Inflammatory macrophage treated with lipopolysaccharide for 1 hour (primary cell): ENCODE measurements at regions not wholly inside any gene's neighbourhood (a gene's known extent, or its start where the extent isn't known, plus 50 kb on each side); places are given as distances from the start of the nearest gene placed in this dataset.

ENCODE experiments used
- DNase-seq, 2 donors: peaks; one replicate each; pipeline ENCODE4 v3.0.0-alpha.2; 2020 to 2022

- no peak for DNase-seq
Observed at GRCh38 chr6:128663238-128663637, 142.8 kb upstream of the PTPRK start.

- DNase-seq: no peak
Observed at GRCh38 chr6:128659878-128660622, 139.7 kb upstream of the PTPRK start.

GRCh38 chr6:128659276-128659675, 138.9 kb upstream of the PTPRK start:
- DNase-seq: no peak

DNA sequence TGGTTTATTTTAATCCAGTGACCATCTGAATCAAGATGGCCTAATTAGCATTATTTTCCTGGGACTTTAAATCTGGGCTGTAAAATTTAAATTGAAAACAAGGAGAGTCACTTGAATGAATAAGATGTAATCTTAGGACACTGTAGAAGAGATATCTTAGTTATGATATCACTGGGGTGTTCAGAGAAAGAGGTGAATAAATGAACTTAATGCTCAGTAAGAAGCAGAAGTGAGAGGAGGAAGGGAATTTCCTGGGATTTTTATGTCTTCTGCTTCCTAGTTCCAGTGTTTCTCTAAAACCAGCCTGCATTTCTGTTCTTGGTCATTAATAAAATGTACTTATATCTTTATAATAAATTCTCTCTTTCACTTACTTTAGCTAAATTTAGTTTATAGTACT, 136.8 kb upstream of the PTPRK start:
- peak; percentile 15 to 35 for DNase-seq

DNA sequence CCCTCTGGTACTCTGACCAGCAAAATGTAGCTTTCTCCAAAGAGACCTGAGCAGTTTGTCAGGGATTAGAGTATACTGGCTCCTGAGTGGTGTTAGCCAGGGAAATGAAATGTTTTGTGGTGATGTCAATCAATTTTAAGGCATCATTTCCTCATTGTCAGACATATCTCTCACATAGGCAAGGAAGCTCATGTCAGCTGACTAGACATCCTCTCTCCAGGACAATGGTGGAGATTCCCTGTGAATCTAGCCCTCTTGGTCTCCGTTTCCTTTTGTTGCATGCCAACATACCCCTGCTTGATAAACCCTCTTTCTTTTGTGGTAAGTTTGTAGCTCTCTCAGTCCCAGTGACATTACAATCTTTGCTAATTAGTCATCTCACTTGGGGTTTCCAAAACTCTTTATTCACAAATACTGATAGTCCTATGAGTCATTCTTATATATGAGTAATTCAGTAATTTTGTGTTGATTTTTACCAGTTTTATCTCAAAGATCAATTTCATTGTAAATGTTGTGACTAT, 135.6 kb upstream of the PTPRK start:
- DNase-seq: peak in 1 of 2 donors; percentile 10

DNA sequence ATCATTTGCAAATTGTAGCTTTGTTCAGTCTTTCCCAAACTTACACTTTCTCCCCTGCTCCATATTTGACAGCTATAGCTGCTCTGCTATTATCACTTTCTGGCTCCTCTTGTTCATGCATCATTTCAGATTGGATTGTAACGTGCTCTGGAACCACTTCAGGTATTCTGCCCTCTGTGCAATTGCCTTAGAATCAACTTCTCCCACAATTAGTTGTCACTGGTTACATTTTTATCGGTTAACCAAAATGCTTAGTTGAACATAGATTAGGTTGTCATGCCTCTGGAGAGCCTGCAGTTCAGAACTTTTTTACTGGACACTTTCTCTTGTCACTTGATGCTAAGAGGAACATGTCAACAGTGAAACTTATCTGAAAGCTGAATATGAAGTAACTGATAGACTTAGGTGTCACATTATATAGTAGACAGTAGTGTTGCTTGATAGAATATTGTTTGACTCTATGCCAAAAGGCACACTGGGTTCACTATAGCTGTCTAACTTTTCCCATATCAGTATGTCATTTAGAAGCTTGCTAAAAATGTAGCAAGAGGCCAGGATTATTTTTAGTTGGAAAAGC, 127.7 kb upstream of the PTPRK start:
- DNase-seq: no peak

DNA sequence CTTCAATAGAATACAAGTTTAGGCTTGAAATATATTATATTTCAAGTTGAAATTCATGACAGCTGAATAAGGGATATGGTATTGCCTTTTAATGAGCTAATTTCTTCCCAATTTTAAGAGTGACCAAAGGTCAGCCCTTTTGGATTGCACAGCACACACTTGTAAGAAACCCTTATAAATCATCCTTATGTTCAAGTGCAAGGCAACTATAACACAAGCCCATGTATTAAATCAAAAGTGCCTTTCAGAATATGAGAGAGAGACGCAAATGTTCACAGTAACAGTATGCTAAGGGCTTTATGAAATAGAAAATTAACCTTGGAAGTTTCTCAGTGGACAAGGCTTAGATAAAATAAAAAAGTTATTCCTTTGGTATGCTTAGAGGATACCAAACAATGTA, 121.7 kb upstream of the PTPRK start:
- DNase-seq: no peak

GRCh38 chr6:128641703-128642102, 121.3 kb upstream of the PTPRK start:
- no peak for DNase-seq

DNA sequence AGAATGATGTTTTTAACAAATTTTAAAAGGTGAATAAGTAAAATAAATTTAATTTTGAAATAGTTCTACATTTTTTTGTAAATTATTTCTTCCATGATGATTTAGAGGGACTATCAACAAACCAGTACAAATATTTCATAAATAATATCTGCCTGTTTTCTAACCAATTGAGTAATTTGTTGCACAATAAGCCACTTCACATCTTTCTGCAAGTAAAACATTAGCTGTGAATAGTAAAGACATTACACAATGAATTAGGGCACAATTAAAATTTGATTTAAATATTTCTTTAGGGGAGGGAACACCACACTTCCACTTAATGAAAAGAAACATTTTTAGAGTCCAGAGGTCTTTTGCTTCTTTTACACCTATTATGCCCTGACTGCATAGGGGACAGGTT, 118.4 kb upstream of the PTPRK start:
- no peak for DNase-seq

DNA sequence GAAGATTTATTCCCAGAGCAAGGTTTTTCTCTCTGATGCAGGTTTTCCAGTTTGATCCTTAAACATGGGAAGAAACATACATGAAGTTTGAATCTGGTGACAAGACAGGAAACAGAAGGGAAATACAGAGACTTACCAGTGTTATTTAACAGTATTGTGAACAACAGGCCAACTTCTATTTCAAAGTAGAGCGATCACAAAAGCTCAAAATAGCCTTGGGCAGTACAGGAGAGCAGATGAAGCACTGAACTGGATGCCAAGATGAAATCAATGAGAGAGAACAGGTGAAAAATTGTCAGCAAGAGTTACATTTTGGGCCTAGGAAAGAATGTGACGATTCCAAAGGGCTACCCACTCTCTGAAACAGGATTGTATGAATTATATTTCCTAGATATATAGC, 114.8 kb upstream of the PTPRK start:
- DNase-seq: no peak

- no peak for DNase-seq
Observed at GRCh38 chr6:128632131-128632530, 111.7 kb upstream of the PTPRK start.

DNA sequence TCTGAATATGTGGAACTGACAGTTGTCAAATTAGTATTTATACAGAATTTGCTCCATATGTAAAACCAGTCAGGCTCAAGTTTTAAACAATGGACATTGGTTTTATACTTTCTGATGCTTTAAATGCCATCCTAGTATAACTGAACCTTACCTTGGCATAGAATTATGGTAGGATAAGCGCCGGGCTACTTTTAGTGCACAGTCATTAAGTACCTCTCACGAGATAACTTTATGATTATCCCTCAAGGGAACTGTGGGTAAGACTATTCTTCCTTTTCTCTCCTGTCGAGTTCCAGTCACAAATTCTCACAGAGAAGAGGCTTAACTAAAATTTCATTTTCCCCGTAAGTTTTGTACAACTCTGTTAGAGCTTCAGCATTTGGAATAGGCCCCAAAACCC, 110.6 kb upstream of the PTPRK start:
- no peak for DNase-seq

DNA sequence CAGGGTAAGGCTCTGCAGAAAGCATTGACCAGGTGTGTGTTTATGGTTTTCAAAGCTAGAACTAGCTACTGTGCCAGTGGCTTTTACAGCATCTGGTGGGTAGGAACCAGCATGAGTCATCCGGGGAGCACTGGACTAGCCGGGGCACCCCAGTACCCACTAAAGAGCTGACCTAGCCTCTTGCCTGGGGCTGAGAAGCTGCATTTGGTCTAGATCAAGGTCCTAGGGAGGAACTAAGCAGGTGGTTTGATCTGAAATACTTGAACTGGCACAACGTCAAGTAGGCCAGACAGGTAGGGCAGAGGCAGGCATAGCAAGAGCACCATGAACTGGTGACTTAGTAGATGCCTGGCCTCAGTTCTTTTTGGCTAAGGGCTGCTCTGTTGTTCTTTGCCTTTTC, 109.8 kb upstream of the PTPRK start:
- DNase-seq: no peak

- no peak for DNase-seq
Observed at GRCh38 chr6:128617285-128617684, 96.9 kb upstream of the PTPRK start.

GRCh38 chr6:128616342-128616741, 95.9 kb upstream of the PTPRK start:
- DNase-seq: no peak

DNA sequence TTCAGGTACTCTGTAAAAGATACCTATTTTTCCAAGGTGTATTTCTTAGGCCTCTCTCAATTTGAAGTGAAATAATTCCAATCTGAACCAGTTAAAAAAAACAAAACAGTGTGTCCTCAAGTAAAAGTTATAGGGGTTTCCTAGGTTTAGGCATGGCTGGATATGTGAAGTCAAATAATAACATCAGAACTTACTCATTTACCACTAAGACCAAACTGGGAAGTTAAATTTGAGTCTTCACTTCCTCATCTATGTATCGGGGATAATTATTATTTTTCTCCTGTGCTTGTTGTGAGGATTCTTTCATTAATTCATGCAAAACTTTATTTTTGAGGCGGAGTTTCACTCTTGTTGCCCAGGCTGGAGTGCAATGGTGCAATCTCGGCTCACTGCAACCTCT, 86.2 kb upstream of the PTPRK start:
- no peak for DNase-seq

- DNase-seq: no peak
Observed at GRCh38 chr6:128605961-128606360, 85.6 kb upstream of the PTPRK start.

DNA sequence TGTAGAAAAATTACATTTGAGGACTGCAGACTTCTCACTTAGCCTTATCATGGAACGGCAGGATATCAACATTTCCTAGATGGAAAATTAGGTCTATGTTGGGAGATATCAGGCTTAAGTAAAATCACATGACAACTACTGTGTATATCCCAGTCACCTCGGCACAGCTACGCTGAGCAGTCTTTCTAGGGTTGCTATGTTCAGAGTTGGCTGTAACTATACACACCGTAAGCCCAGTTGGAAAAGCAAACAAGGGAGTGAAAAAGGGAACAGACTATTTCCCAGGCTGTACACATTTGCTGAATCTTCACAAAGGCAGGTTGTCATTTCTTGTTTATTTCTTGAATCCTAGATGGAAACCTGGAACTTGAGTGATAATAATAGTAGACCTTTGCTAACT, 80.7 kb upstream of the PTPRK start:
- DNase-seq: no peak

- DNase-seq: no peak
Observed at GRCh38 chr6:128600397-128600951, 80.1 kb upstream of the PTPRK start.

- DNase-seq: no peak
Observed at GRCh38 chr6:128599036-128599435, 78.6 kb upstream of the PTPRK start.

DNA sequence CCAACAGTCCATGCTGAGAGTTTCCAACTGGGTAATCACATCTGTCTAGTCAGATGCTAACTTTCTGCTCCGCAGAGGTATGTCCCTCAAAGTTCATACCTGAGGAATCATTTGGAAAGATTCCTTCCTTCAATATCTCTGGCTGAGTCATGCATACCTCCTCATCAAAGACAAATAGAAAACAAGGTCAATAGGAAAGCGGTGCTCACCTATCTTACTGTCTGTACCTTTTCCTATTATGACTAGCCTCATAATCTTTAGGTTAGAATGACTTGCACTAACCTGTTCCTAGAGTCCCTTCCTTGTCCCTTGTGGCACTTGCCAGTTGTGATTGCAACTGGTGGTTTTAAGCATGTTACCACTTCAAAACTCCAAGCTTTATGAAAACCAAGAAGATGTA, 78.2 kb upstream of the PTPRK start:
- DNase-seq: no peak

DNA sequence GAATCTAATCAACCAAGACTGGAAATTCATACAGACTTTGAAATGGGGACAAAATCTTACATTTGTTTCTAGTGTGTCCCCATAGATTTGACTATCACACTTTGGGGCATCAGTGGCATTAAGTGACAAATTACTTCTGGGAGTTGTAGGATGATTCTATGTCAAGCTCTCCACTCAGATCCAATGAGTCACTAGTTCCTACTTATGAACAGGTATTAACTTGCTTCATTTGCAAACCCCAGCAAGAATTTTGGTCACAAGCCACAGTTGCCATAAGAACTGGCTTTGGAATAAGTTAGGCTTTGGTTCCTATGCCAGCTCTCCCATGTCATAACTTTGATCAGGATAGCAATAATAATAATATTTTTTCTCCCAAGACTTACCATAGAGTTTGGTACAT, 77.6 kb upstream of the PTPRK start:
- DNase-seq: no peak

DNA sequence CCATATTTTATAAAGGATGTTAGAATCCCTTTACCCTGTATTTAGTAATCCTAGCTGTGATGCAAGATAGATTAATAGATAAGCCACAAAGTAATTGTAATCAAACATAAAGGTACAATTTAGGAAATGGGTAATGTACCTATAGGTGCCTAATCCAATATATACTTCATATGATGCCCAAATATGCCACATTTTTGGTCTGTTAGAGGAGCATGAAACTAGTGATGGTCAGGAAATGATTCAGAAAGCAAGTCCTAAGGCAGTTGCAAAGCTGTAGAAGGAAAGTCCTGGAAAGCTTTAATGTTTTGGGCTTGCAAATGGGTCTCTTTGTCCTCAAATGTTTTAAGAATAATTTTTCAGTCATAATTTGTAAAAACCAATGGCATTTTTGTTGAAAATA, 76.6 kb upstream of the PTPRK start:
- no peak for DNase-seq

DNA sequence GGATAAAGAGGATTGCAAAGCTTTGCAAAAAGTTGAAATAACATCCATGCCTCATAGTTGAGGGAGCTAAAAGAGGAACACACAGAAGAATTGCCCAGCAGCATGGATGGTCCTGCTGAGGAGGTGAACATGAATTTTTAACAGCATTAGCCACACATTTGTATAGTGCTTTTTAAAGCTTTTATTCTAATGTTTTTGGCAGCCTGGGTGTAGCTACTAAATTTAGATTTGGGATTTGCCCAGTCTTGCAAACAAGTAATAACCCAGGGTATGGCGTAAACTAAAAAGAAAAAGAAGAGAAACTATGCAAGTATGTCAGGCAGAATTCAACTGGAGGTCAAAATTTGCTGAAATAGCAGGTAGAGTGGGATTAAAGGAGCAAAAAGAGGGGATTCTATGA, 75.1 kb upstream of the PTPRK start:
- DNase-seq: no peak

- DNase-seq: no peak
Observed at GRCh38 chr6:128586095-128586494, 65.7 kb upstream of the PTPRK start.
